Caco-2 (cell line): ENCODE measurements at regions not wholly inside any gene's neighbourhood (a gene's known extent, or its start where the extent isn't known, plus 50 kb on each side); places are given as distances from the start of the nearest gene placed in this dataset.

Source experiments
- BruUV-seq: library from RNA; stranded (reverse); fragments of 400-500 nt; replicated peaks from 2 replicates; lab custom pipeline; 2021; lab: Mats Ljungman, UMichigan
- CTCF ChIA-PET: fragments of 300-600 bp; sonication (Branson Sonifier 250); formaldehyde crosslinking; loops from one replicate; lab custom pipeline; 2022; ENCODE audit warnings: antibody characterized with exemption; lab: Charles Lee
- POLR2A ChIA-PET: fragments of 300-600 bp; sonication (Branson Sonifier 250); formaldehyde crosslinking; loops from one replicate; lab custom pipeline; 2022; ENCODE audit warnings: antibody characterized with exemption; lab: Charles Lee
- DNase-seq, 2 experiments: peaks; one replicate each; pipeline versions ENCODE4 v3.0.0 to v3.0.0-alpha.2; 2020 to 2022
- H3K27me3 ChIP-seq: replicated peaks from 2 replicates; pipeline ENCODE4 v1.6.0; 2011; ENCODE audit warnings: low read length; ENCODE audit not compliant: control insufficient read depth, insufficient read depth
- H3K36me3 ChIP-seq: 2 replicates; pipeline ENCODE4 v1.5.1; 2011; ENCODE audit warnings: low read length; ENCODE audit not compliant: control insufficient read depth, insufficient read depth
- H3K4me1 ChIP-seq: fragments of 250-450 bp; sonication (Bioruptor Pico); 2 replicates; pipeline ENCODE4 v1.5.1; 2020; ENCODE audit warnings: mild to moderate bottlenecking
- H3K4me3 ChIP-seq: 2 replicates; pipeline ENCODE4 v1.5.1; 2011; ENCODE audit warnings: low read depth, mild to moderate bottlenecking, control low read depth, low read length
- H3K9me3 ChIP-seq: fragments of 250-450 bp; sonication (Bioruptor Pico); 2 replicates; pipeline ENCODE4 v1.5.1; 2020; ENCODE audit warnings: mild to moderate bottlenecking, moderate library complexity
- H3K27ac Mint-ChIP-seq: one replicate; pipeline ENCODE4 v1.8.0; 2022; ENCODE audit warnings: mixed read lengths; ENCODE audit not compliant: unreplicated experiment
- H3K27me3 Mint-ChIP-seq: one replicate; pipeline ENCODE4 v1.8.0; 2022; ENCODE audit warnings: mixed read lengths; ENCODE audit not compliant: insufficient read depth, unreplicated experiment
- H3K36me3 Mint-ChIP-seq: one replicate; pipeline ENCODE4 v1.8.0; 2022; ENCODE audit warnings: mild to moderate bottlenecking, mixed read lengths; ENCODE audit not compliant: insufficient read depth, unreplicated experiment
- H3K4me1 Mint-ChIP-seq: one replicate; pipeline ENCODE4 v1.8.0; 2022; ENCODE audit warnings: low read depth, mixed read lengths; ENCODE audit not compliant: unreplicated experiment
- H3K4me3 Mint-ChIP-seq: one replicate; pipeline ENCODE4 v1.8.0; 2022; ENCODE audit warnings: mild to moderate bottlenecking, moderate library complexity, mixed read lengths; ENCODE audit not compliant: unreplicated experiment
- H3K9me3 Mint-ChIP-seq: one replicate; pipeline ENCODE4 v1.8.0; 2022; ENCODE audit warnings: mixed read lengths; ENCODE audit not compliant: unreplicated experiment
- CTCF ChIP-seq, 2 experiments: fragments of 200-600 bp in 1 of 2; IDR thresholded peaks; 1 replicate in 1 of 2; 2 replicates in 1 of 2; pipeline versions ENCODE4 v1.5.1 to v1.8.0; 2011 to 2022; ENCODE audit warnings: antibody characterized with exemption in 1 of 2, control low read depth in 1 of 2, inconsistent platforms in 1 of 2, low read depth in 1 of 2, low read length in 1 of 2, mild to moderate bottlenecking in 1 of 2, moderate library complexity in 1 of 2; ENCODE audit not compliant: insufficient read depth in 1 of 2, severe bottlenecking in 1 of 2, unreplicated experiment in 1 of 2
- intact Hi-C: fragments of 100-400 bp; cut with micrococcal nuclease; formaldehyde crosslinking; loops from one replicate; pipeline ENCODE4 v1.10.0; 2022; ENCODE audit not compliant: unreplicated experiment

- no peak overlapping the region for H3K27ac Mint-ChIP-seq
- H3K9me3 Mint-ChIP-seq = no peaks in the 10 kb centered on the region
- no TSS peak for BruUV-seq
- H3K4me1 Mint-ChIP-seq = no peaks in the 10 kb centered on the region
- intact Hi-C loops = no loop called here
- DNase-seq = peak in 1 of 2 experiments; percentile 1
- H3K4me3 Mint-ChIP-seq = no peak overlapping the region
- no peaks in the 10 kb centered on the region for H3K36me3 Mint-ChIP-seq
- POLR2A ChIA-PET = no interaction called here
- Histone ChIP-seq H3K36me3 (no peaks in the 10 kb centered on the region), H3K4me1 (no peaks in the 10 kb centered on the region), H3K9me3 (no peaks in the 10 kb centered on the region), H3K27me3 (no peaks in the 10 kb centered on the region), H3K4me3 (no peak overlapping the region)
- no peak for TF ChIP-seq CTCF (IDR thresholded peaks at IDR 0.05; ENCODE audit: insufficient read depth in 1 of 2, low read depth in 1 of 2, low read length in 1 of 2, severe bottlenecking in 1 of 2, unreplicated experiment in 1 of 2)
- peaks cover 3% of the 10 kb centered on the region for H3K27me3 Mint-ChIP-seq
- CTCF ChIA-PET = no interaction called here
Measured at GRCh38 chr18:34031810-34032209, 192.9 kb downstream of the NOL4 start.

GRCh38 chr18:34028324-34028723, 196.4 kb downstream of the NOL4 start:
- H3K27me3 Mint-ChIP-seq = peaks cover 3% of the 10 kb centered on the region
- Histone ChIP-seq H3K9me3 (no peaks in the 10 kb centered on the region), H3K27me3 (no peaks in the 10 kb centered on the region), H3K4me1 (no peaks in the 10 kb centered on the region), H3K4me3 (no peak overlapping the region), H3K36me3 (no peaks in the 10 kb centered on the region)
- no peaks in the 10 kb centered on the region for H3K4me1 Mint-ChIP-seq
- no peak for TF ChIP-seq CTCF (IDR thresholded peaks at IDR 0.05; ENCODE audit: insufficient read depth in 1 of 2, low read depth in 1 of 2, low read length in 1 of 2, severe bottlenecking in 1 of 2, unreplicated experiment in 1 of 2)
- intact Hi-C loops = no loop called here
- POLR2A ChIA-PET = no interaction called here
- no peak overlapping the region for H3K4me3 Mint-ChIP-seq
- BruUV-seq = no TSS peak
- H3K9me3 Mint-ChIP-seq = no peaks in the 10 kb centered on the region
- DNase-seq = no peak
- H3K27ac Mint-ChIP-seq = no peak overlapping the region
- H3K36me3 Mint-ChIP-seq = peaks cover 4% of the 10 kb centered on the region
- CTCF ChIA-PET = no interaction called here

- TF ChIP-seq CTCF (IDR thresholded peaks at IDR 0.05; ENCODE audit: insufficient read depth in 1 of 2, low read depth in 1 of 2, low read length in 1 of 2, severe bottlenecking in 1 of 2, unreplicated experiment in 1 of 2) = no peak
- no TSS peak for BruUV-seq
- Mint-ChIP-seq H3K9me3 (no peaks in the 10 kb centered on the region), H3K27ac (no peak overlapping the region), H3K4me1 (no peaks in the 10 kb centered on the region), H3K36me3 (peaks cover 4% of the 10 kb centered on the region), H3K27me3 (peaks cover 3% of the 10 kb centered on the region), H3K4me3 (no peak overlapping the region)
- Histone ChIP-seq H3K36me3 (no peaks in the 10 kb centered on the region), H3K9me3 (no peaks in the 10 kb centered on the region), H3K4me1 (no peaks in the 10 kb centered on the region), H3K4me3 (no peak overlapping the region), H3K27me3 (no peaks in the 10 kb centered on the region)
- CTCF ChIA-PET = no interaction called here
- DNase-seq = no peak
- intact Hi-C loops = no loop called here
- POLR2A ChIA-PET = no interaction called here
Measured at GRCh38 chr18:34025191-34025801, 199.4 kb downstream of the NOL4 start.
